ENCODE measurements at regions not wholly inside any gene's neighbourhood (a gene's known extent, or its start where the extent isn't known, plus 50 kb on each side); places are given as distances from the start of the nearest gene placed in this dataset.

GRCh38 chr1:184889166-184889565, 85.1 kb downstream of the NIBAN1 start:
- Histone ChIP-seq H3K9me3 (ENCODE audit: control insufficient read depth, insufficient read depth, low read depth, low read length) (no peaks in the 10 kb centered on the region), H3K4me3 (ENCODE audit: low read depth, low read length) (no peak overlapping the region), H3K4me1 (ENCODE audit: control insufficient read depth, insufficient read depth, low read length) (no peaks in the 10 kb centered on the region), H3K36me3 (ENCODE audit: control insufficient read depth in 2 of 2, insufficient read depth in 1 of 2, low read length in 2 of 2) (no peaks in the 10 kb centered on the region), H3K27ac (ENCODE audit: extremely low read depth, low read depth, low read length) (no peak overlapping the region)
- TF ChIP-seq IKZF3 (tag by site-specific recombination; IDR thresholded peaks at IDR 0.05) (no peak), ZNF248 (tag by site-specific recombination; IDR thresholded peaks at IDR 0.05) (no peak), ZNF629 (tag by site-specific recombination; IDR thresholded peaks at IDR 0.05) (no peak), KLF16 (tag by site-specific recombination; IDR thresholded peaks at IDR 0.05) (no peak)
- TF ChIP-seq, protein P1, sequence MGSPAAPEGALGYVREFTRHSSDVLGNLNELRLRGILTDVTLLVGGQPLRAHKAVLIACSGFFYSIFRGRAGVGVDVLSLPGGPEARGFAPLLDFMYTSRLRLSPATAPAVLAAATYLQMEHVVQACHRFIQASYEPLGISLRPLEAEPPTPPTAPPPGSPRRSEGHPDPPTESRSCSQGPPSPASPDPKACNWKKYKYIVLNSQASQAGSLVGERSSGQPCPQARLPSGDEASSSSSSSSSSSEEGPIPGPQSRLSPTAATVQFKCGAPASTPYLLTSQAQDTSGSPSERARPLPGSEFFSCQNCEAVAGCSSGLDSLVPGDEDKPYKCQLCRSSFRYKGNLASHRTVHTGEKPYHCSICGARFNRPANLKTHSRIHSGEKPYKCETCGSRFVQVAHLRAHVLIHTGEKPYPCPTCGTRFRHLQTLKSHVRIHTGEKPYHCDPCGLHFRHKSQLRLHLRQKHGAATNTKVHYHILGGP (tag by site-specific recombination; IDR thresholded peaks at IDR 0.05), result peak; percentile 66; the same call in 1 of the 2 replicates
- ChIA-PET CTCF (interaction anchor here (0.6 kb wide), 1 partner anchor 1136 kb away, joined by 4 read pairs; no protein-coding TSS in a partner anchor), POLR2A (no interaction called here)

DNA sequence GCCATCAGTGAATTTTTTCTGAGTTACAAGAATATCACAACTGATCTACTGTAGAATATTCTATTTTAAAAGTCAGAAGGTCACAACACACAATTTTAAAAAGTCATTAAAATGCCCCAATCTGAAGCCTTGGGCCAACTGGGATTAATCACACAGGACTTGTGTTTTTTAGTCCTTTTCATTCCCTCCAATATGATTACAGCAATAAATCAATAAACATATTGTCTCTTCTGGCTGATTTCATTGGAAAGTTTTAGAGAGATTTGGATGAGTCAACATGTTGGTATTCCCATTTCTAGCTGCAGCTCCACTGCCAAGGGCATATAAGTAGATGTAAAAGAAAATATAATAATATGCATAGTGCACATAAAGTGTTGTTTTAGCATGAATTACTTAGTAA, 85.8 kb downstream of the NIBAN1 start:
- no peak overlapping the region for H3K27ac ChIP-seq (ENCODE audit: extremely low read depth, low read depth, low read length)
- H3K4me1 ChIP-seq (ENCODE audit: control insufficient read depth, insufficient read depth, low read length), result no peaks in the 10 kb centered on the region
- H3K4me3 ChIP-seq (ENCODE audit: low read depth, low read length), result no peak overlapping the region
- CTCF ChIA-PET, result interaction anchor here (0.6 kb wide), 1 partner anchor 1135 kb away, joined by 4 read pairs; no protein-coding TSS in a partner anchor
- no peak for TF ChIP-seq ZNF514 (tag by site-specific recombination; IDR thresholded peaks at IDR 0.05)
- TF ChIP-seq, protein P2, sequence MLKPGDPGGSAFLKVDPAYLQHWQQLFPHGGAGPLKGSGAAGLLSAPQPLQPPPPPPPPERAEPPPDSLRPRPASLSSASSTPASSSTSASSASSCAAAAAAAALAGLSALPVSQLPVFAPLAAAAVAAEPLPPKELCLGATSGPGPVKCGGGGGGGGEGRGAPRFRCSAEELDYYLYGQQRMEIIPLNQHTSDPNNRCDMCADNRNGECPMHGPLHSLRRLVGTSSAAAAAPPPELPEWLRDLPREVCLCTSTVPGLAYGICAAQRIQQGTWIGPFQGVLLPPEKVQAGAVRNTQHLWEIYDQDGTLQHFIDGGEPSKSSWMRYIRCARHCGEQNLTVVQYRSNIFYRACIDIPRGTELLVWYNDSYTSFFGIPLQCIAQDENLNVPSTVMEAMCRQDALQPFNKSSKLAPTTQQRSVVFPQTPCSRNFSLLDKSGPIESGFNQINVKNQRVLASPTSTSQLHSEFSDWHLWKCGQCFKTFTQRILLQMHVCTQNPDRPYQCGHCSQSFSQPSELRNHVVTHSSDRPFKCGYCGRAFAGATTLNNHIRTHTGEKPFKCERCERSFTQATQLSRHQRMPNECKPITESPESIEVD (tag by site-specific recombination; IDR thresholded peaks at IDR 0.05), result peak; percentile 22; the same call in 1 of the 2 replicates
- H3K36me3 ChIP-seq (ENCODE audit: control insufficient read depth in 2 of 2, insufficient read depth in 1 of 2, low read length in 2 of 2), result no peaks in the 10 kb centered on the region
- POLR2A ChIA-PET, result no interaction called here
- no peaks in the 10 kb centered on the region for H3K9me3 ChIP-seq (ENCODE audit: control insufficient read depth, insufficient read depth, low read depth, low read length)

- no peak overlapping the region for H3K4me3 ChIP-seq (ENCODE audit: low read depth, low read length)
- H3K4me1 ChIP-seq (ENCODE audit: control insufficient read depth, insufficient read depth, low read length), result no peaks in the 10 kb centered on the region
- H3K36me3 ChIP-seq (ENCODE audit: control insufficient read depth in 2 of 2, insufficient read depth in 1 of 2, low read length in 2 of 2), result no peaks in the 10 kb centered on the region
- no peaks in the 10 kb centered on the region for H3K9me3 ChIP-seq (ENCODE audit: control insufficient read depth, insufficient read depth, low read depth, low read length)
- H3K27ac ChIP-seq (ENCODE audit: extremely low read depth, low read depth, low read length), result no peak overlapping the region
- TF ChIP-seq, protein P3, sequence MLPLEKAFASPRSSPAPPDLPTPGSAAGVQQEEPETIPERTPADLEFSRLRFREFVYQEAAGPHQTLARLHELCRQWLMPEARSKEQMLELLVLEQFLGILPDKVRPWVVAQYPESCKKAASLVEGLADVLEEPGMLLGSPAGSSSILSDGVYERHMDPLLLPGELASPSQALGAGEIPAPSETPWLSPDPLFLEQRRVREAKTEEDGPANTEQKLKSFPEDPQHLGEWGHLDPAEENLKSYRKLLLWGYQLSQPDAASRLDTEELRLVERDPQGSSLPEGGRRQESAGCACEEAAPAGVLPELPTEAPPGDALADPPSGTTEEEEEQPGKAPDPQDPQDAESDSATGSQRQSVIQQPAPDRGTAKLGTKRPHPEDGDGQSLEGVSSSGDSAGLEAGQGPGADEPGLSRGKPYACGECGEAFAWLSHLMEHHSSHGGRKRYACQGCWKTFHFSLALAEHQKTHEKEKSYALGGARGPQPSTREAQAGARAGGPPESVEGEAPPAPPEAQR (tag by site-specific recombination; IDR thresholded peaks at IDR 0.05), result no peak
- no peak for TF ChIP-seq ZNF132 (tag by site-specific recombination; IDR thresholded peaks at IDR 0.05; ENCODE audit: borderline replicate concordance)
- TF ChIP-seq, protein P4, sequence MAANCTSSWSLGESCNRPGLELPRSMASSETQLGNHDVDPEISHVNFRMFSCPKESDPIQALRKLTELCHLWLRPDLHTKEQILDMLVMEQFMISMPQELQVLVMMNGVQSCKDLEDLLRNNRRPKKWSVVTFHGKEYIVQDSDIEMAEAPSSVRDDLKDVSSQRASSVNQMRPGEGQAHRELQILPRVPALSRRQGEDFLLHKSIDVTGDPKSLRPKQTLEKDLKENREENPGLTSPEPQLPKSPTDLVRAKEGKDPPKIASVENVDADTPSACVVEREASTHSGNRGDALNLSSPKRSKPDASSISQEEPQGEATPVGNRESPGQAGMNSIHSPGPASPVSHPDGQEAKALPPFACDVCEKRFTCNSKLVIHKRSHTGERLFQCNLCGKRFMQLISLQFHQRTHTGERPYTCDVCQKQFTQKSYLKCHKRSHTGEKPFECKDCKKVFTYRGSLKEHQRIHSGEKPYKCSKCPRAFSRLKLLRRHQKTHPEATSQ (tag by site-specific recombination; IDR thresholded peaks at IDR 0.05), result no peak
- no peak for TF ChIP-seq YY1 (tag by site-specific recombination; IDR thresholded peaks at IDR 0.05)
- no peak for TF ChIP-seq ELK4 (IDR thresholded peaks at IDR 0.05; ENCODE audit: borderline replicate concordance, low read depth, low read length)
- TF ChIP-seq SP2 (tag by site-specific recombination; IDR thresholded peaks at IDR 0.05), result no peak
- no peak for TF ChIP-seq ZNF792 (tag by site-specific recombination; IDR thresholded peaks at IDR 0.05)
- no peak for TF ChIP-seq ZNF473 (tag by site-specific recombination; IDR thresholded peaks at IDR 0.05)
- no peak for TF ChIP-seq ZNF2 (tag by site-specific recombination; IDR thresholded peaks at IDR 0.05)
- no peak for TF ChIP-seq ZNF707 (tag by site-specific recombination; IDR thresholded peaks at IDR 0.05)
- TF ChIP-seq ZNF221 (tag by site-specific recombination; IDR thresholded peaks at IDR 0.05; ENCODE audit: borderline replicate concordance), result no peak
- ChIA-PET CTCF (no interaction called here), POLR2A (no interaction called here)
Observed at GRCh38 chr1:184882957-184883815, 91.1 kb downstream of the NIBAN1 start.
